Fibroblast of lung (primary cell): ENCODE measurements at regions not wholly inside any gene's neighbourhood (a gene's known extent, or its start where the extent isn't known, plus 50 kb on each side); places are given as distances from the start of the nearest gene placed in this dataset.

Experiments used
- EZH2 ChIP-seq: IDR thresholded peaks from 2 replicates; pipeline ENCODE4 v1.5.1; 2012; ENCODE audit warnings: low read length, control low read depth, mild to moderate bottlenecking; ENCODE audit errors: missing control alignments
- TF ChIP-seq, protein P1 (sequence below), 2 donors: IDR thresholded peaks in 1 of 2; conservative IDR thresholded peaks in 1 of 2; 1 replicate in 1 of 2; 2 replicates in 1 of 2; pipeline ENCODE4 v1.5.1; 2011 to 2012; ENCODE audit warnings: low read length in 2 of 2, control low read depth in 1 of 2, inconsistent platforms in 1 of 2, low read depth in 1 of 2, mild to moderate bottlenecking in 1 of 2

DNA sequence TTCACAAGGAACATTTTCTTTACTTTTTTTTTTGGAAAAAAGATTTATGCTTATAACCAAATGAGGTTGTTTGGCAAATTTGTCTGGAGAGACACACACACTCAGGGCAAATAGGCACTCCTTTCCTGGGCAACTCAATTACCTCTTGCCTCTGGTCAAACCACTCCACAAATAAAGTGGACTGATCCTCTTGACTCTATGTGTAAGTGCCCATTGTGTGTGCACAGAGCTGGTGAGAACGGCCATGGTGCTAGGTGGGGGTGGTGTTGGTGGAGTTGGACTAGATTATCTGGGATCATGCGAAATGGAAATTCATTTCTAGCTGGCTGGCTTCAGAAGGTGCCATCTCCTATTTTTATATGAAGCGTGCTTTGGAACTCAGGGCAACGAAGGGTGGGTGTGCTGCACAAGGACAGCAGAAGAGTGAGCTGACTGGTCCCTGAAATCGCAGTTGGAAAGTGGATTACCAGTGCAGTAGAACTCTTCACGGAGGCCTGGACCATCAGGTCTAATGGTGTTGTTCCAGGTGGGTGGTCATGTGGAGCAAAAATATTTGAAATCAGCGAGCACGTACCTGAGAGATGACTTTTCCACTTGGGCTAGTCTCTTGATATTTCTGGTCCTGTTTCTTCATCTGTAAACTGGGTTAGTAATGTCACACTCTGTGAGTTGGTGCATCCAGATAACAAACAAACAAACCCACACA lies 149.9 kb downstream of the RPIA start:
- TF ChIP-seq, protein P1, sequence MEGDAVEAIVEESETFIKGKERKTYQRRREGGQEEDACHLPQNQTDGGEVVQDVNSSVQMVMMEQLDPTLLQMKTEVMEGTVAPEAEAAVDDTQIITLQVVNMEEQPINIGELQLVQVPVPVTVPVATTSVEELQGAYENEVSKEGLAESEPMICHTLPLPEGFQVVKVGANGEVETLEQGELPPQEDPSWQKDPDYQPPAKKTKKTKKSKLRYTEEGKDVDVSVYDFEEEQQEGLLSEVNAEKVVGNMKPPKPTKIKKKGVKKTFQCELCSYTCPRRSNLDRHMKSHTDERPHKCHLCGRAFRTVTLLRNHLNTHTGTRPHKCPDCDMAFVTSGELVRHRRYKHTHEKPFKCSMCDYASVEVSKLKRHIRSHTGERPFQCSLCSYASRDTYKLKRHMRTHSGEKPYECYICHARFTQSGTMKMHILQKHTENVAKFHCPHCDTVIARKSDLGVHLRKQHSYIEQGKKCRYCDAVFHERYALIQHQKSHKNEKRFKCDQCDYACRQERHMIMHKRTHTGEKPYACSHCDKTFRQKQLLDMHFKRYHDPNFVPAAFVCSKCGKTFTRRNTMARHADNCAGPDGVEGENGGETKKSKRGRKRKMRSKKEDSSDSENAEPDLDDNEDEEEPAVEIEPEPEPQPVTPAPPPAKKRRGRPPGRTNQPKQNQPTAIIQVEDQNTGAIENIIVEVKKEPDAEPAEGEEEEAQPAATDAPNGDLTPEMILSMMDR (conservative IDR thresholded peaks at IDR 0.05 in 1 of 2, IDR thresholded peaks at IDR 0.05 in 1 of 2; ENCODE audit: low read depth in 1 of 2, low read length in 2 of 2) = no peak
- TF ChIP-seq EZH2 = no peak
